ENCODE measurements at regions not wholly inside any gene's neighbourhood (a gene's known extent, or its start where the extent isn't known, plus 50 kb on each side); places are given as distances from the start of the nearest gene placed in this dataset.

- no peak for TF ChIP-seq CTCF (IDR thresholded peaks at IDR 0.05; ENCODE audit: low read depth, low read length, missing control alignments)
- no peak overlapping the region for H3K4me3 ChIP-seq (ENCODE audit: low read depth, low read length)
- no peak for DNase-seq (ENCODE audit: low read depth)
Measured at GRCh38 chr3:177680472-177680821, 483.2 kb upstream of the TBL1XR1 start.

- no peak for TF ChIP-seq CTCF (IDR thresholded peaks at IDR 0.05; ENCODE audit: low read depth, low read length, missing control alignments)
- no peak for DNase-seq (ENCODE audit: low read depth)
- no peak overlapping the region for H3K4me3 ChIP-seq (ENCODE audit: low read depth, low read length)
Measured at GRCh38 chr3:177681156-177681555, 483.9 kb upstream of the TBL1XR1 start.

- no peak for TF ChIP-seq CTCF (IDR thresholded peaks at IDR 0.05; ENCODE audit: low read depth, low read length, missing control alignments)
- H3K4me3 ChIP-seq (ENCODE audit: low read depth, low read length) = no peak overlapping the region
- DNase-seq (ENCODE audit: low read depth) = no peak
Measured at GRCh38 chr3:177681852-177682251, 484.6 kb upstream of the TBL1XR1 start.

GRCh38 chr3:177683586-177683985 lies 486.3 kb upstream of the TBL1XR1 start:
- no peak for DNase-seq (ENCODE audit: low read depth)
- no peak for TF ChIP-seq CTCF (IDR thresholded peaks at IDR 0.05; ENCODE audit: low read depth, low read length, missing control alignments)
- no peak overlapping the region for H3K4me3 ChIP-seq (ENCODE audit: low read depth, low read length)

GRCh38 chr3:177686671-177687070 lies 489.4 kb upstream of the TBL1XR1 start:
- DNase-seq (ENCODE audit: low read depth) = no peak
- no peak for TF ChIP-seq CTCF (IDR thresholded peaks at IDR 0.05; ENCODE audit: low read depth, low read length, missing control alignments)
- H3K4me3 ChIP-seq (ENCODE audit: low read depth, low read length) = no peak overlapping the region

GRCh38 chr3:177687291-177687690 lies 490.0 kb upstream of the TBL1XR1 start:
- DNase-seq (ENCODE audit: low read depth) = no peak
- TF ChIP-seq CTCF (IDR thresholded peaks at IDR 0.05; ENCODE audit: low read depth, low read length, missing control alignments) = no peak
- no peak overlapping the region for H3K4me3 ChIP-seq (ENCODE audit: low read depth, low read length)

- no peak for DNase-seq (ENCODE audit: low read depth)
- no peak overlapping the region for H3K4me3 ChIP-seq (ENCODE audit: low read depth, low read length)
- no peak for TF ChIP-seq CTCF (IDR thresholded peaks at IDR 0.05; ENCODE audit: low read depth, low read length, missing control alignments)
Measured at GRCh38 chr3:177688152-177688551, 490.9 kb upstream of the TBL1XR1 start.

All from GM12864 (cell line).